DND-41 (cell line): ENCODE measurements at regions not wholly inside any gene's neighbourhood (a gene's known extent, or its start where the extent isn't known, plus 50 kb on each side); places are given as distances from the start of the nearest gene placed in this dataset.

Source experiments
- ATAC-seq: fragments of 200-7000 bp; cut with Tn5 transposase; 3 replicates; pipeline ENCODE4 v1.9.1; 2021; ENCODE audit warnings: low read depth; ENCODE audit not compliant: insufficient read depth
- DNase-seq: peaks from one replicate; pipeline ENCODE4 v3.0.0-alpha.2; 2020
- H2AFZ ChIP-seq: 2 replicates; pipeline ENCODE4 v1.6.0; 2012; ENCODE audit warnings: low read depth, low read length
- H3K27ac ChIP-seq: 2 replicates; pipeline ENCODE4 v1.5.1; 2012; ENCODE audit warnings: low read length, inconsistent platforms
- H3K27me3 ChIP-seq: fragments of 200-600 bp; sonication (generic); 2 replicates; pipeline ENCODE4 v1.6.0; 2012; ENCODE audit warnings: low read length, mild to moderate bottlenecking, inconsistent platforms; ENCODE audit not compliant: insufficient read depth, poor library complexity
- H3K36me3 ChIP-seq: 2 replicates; pipeline ENCODE4 v1.5.1; 2012; ENCODE audit warnings: low read length, inconsistent platforms; ENCODE audit not compliant: insufficient read depth
- H3K4me1 ChIP-seq: 2 replicates; pipeline ENCODE4 v1.5.1; 2012; ENCODE audit warnings: mild to moderate bottlenecking, low read length; ENCODE audit not compliant: insufficient read depth
- H3K4me2 ChIP-seq: 2 replicates; pipeline ENCODE4 v1.6.0; 2012; ENCODE audit warnings: mild to moderate bottlenecking, moderate library complexity, low read length, inconsistent platforms; ENCODE audit not compliant: insufficient read depth
- H3K4me3 ChIP-seq, 2 experiments: fragments of 200-600 bp in 1 of 2; shearing (Covaris generic) in 1 of 2; 2 replicates each; pipeline ENCODE4 v1.5.1; 2012 to 2016; ENCODE audit warnings: inconsistent platforms in 2 of 2, low read length in 2 of 2, mild to moderate bottlenecking in 2 of 2, low read depth in 1 of 2, moderate library complexity in 1 of 2
- H3K79me2 ChIP-seq: 2 replicates; pipeline ENCODE4 v1.6.0; 2012; ENCODE audit warnings: low read length, inconsistent platforms; ENCODE audit not compliant: insufficient read depth
- H3K9ac ChIP-seq: 2 replicates; pipeline ENCODE4 v1.6.0; 2012; ENCODE audit warnings: low read depth, mild to moderate bottlenecking, inconsistent platforms, low read length, moderate library complexity
- H3K9me3 ChIP-seq: 2 replicates; pipeline ENCODE4 v1.5.1; 2012; ENCODE audit warnings: low read length, moderate library complexity, mild to moderate bottlenecking, inconsistent platforms; ENCODE audit not compliant: insufficient read depth, severe bottlenecking
- H4K20me1 ChIP-seq: 2 replicates; pipeline ENCODE4 v1.6.0; 2012; ENCODE audit warnings: low read length; ENCODE audit not compliant: insufficient read depth
- EZH2 ChIP-seq: IDR thresholded peaks from 3 replicates; pipeline ENCODE4 v1.6.1; 2012; ENCODE audit warnings: borderline replicate concordance, low read depth, mild to moderate bottlenecking, moderate library complexity, low read length, inconsistent platforms; ENCODE audit not compliant: severe bottlenecking
- TF ChIP-seq, protein P1 (sequence below): IDR thresholded peaks from 2 replicates; pipeline ENCODE4 v1.5.1; 2012; ENCODE audit warnings: borderline replicate concordance, low read length, moderate library complexity, mild to moderate bottlenecking; ENCODE audit not compliant: poor library complexity, severe bottlenecking; ENCODE audit errors: extremely low read depth

DNA sequence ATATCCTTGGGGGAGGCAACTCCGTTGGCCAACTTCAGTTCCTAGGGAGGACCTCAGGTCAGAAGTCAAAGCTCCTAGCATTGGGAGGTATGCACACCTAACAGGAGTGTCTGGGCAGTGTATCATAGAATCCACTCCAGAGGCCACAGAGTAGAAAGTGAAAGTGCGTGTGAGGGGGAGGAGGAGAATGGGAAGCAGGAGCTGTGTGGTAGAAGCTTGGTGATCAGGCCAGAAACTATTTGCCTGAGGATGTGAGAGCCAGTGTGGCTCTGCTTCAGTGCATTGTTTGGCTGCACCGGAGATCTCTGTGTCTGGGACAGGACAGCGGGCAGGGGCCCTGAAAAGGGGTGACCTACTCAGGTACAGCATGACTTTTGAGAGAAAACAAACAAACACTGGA lies 557.4 kb upstream of the VSTM2A start:
- DNase-seq (no peak), ATAC-seq (no peak)
- H3K9me3 ChIP-seq = no peaks in the 10 kb centered on the region
- no peak overlapping the region for H3K9ac ChIP-seq
- no peaks in the 10 kb centered on the region for H3K4me1 ChIP-seq
- H4K20me1 ChIP-seq = no peaks in the 10 kb centered on the region
- no peaks in the 10 kb centered on the region for H3K27me3 ChIP-seq
- H3K4me2 ChIP-seq = no peak overlapping the region
- H2AFZ ChIP-seq = no peak overlapping the region
- no peaks in the 10 kb centered on the region for H3K79me2 ChIP-seq
- no peaks in the 10 kb centered on the region for H3K36me3 ChIP-seq
- H3K27ac ChIP-seq = no peak overlapping the region
- TF ChIP-seq, protein P1, sequence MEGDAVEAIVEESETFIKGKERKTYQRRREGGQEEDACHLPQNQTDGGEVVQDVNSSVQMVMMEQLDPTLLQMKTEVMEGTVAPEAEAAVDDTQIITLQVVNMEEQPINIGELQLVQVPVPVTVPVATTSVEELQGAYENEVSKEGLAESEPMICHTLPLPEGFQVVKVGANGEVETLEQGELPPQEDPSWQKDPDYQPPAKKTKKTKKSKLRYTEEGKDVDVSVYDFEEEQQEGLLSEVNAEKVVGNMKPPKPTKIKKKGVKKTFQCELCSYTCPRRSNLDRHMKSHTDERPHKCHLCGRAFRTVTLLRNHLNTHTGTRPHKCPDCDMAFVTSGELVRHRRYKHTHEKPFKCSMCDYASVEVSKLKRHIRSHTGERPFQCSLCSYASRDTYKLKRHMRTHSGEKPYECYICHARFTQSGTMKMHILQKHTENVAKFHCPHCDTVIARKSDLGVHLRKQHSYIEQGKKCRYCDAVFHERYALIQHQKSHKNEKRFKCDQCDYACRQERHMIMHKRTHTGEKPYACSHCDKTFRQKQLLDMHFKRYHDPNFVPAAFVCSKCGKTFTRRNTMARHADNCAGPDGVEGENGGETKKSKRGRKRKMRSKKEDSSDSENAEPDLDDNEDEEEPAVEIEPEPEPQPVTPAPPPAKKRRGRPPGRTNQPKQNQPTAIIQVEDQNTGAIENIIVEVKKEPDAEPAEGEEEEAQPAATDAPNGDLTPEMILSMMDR = no peak
- TF ChIP-seq EZH2 = no peak
- no peak overlapping the region for H3K4me3 ChIP-seq

DNA sequence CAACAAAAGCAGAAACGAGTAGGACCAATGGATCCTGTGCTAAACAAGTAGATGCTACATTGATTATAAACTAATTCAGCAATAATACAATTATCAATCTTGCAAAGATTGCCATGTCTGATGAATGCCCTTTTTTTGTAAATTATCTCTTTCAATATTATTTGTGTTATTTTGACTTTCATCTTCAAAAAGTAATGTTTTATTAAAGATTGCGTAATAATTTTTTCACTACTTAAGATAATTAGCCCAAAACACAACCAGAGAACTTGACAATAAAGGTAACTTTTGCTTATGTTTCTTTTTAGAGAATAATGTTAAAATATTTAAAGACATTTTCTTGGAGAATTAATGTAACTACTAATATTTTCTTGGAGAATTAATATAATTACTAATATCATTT lies 553.8 kb upstream of the VSTM2A start:
- Histone ChIP-seq H3K4me3 (no peak overlapping the region), H3K36me3 (no peaks in the 10 kb centered on the region), H3K27ac (no peak overlapping the region), H2AFZ (no peak overlapping the region), H3K27me3 (no peaks in the 10 kb centered on the region), H3K9me3 (no peaks in the 10 kb centered on the region), H3K4me1 (no peaks in the 10 kb centered on the region), H3K4me2 (no peak overlapping the region), H4K20me1 (no peaks in the 10 kb centered on the region), H3K79me2 (no peaks in the 10 kb centered on the region), H3K9ac (no peak overlapping the region)
- ATAC-seq = no peak
- no peak for DNase-seq
- TF ChIP-seq, protein P1 = no peak
- TF ChIP-seq EZH2 = no peak

DNA sequence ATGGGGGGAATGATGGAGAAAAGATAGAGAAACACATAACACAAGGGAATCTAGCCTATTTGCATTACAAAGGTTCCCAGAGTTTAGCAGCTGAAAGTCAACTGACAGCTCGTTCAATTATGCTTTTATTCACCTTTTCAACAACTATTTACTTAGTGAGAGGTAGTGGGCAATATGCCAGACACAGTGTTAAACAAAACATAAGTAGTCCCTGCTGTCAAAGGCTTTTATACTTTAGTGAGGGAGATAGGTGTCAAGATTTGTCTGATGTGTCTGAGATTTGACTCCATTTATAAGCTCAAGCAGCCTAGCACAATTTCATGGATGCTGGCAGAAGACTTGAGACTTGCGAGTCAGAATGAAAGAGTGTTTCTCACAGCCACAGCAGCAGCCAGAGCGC lies 549.0 kb upstream of the VSTM2A start:
- H4K20me1 ChIP-seq = no peaks in the 10 kb centered on the region
- H3K9me3 ChIP-seq = no peaks in the 10 kb centered on the region
- DNase-seq (no peak), ATAC-seq (no peak)
- no peak overlapping the region for H3K9ac ChIP-seq
- H3K79me2 ChIP-seq = no peaks in the 10 kb centered on the region
- no peak overlapping the region for H3K4me2 ChIP-seq
- no peak overlapping the region for H2AFZ ChIP-seq
- no peak overlapping the region for H3K4me3 ChIP-seq
- TF ChIP-seq, protein P1 = no peak
- TF ChIP-seq EZH2 = no peak
- no peaks in the 10 kb centered on the region for H3K4me1 ChIP-seq
- H3K36me3 ChIP-seq = no peaks in the 10 kb centered on the region
- H3K27me3 ChIP-seq = no peaks in the 10 kb centered on the region
- no peak overlapping the region for H3K27ac ChIP-seq

DNA sequence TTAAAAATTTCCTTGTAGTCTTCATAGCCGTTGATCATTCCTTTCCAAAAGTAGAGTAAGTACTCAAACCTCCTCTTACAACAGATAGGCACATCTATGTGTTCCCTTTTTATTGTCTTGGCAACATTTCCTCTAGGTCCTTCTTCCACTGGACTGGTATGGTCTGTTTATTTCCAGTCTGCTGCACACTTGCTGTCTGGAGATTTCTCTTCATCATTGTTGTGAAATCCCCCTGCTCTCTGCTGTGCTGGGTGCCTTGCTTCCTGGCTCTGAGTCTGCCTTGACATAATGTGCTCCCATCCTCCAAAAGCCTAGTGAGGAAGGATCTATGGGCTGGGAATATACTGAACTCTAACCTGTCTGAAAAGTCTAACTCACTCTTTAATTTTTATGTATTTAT lies 545.3 kb upstream of the VSTM2A start:
- no peaks in the 10 kb centered on the region for H3K79me2 ChIP-seq
- H3K4me2 ChIP-seq = no peak overlapping the region
- no peaks in the 10 kb centered on the region for H3K9me3 ChIP-seq
- no peak overlapping the region for H3K9ac ChIP-seq
- H3K4me3 ChIP-seq = no peak overlapping the region
- TF ChIP-seq, protein P1 = no peak
- TF ChIP-seq EZH2 = no peak
- no peaks in the 10 kb centered on the region for H3K27me3 ChIP-seq
- no peak for DNase-seq
- H3K36me3 ChIP-seq = no peaks in the 10 kb centered on the region
- H3K27ac ChIP-seq = no peak overlapping the region
- no peaks in the 10 kb centered on the region for H4K20me1 ChIP-seq
- no peaks in the 10 kb centered on the region for H3K4me1 ChIP-seq
- H2AFZ ChIP-seq = no peak overlapping the region
- no peak for ATAC-seq
